ENCODE measurements at regions not wholly inside any gene's neighbourhood (a gene's known extent, or its start where the extent isn't known, plus 50 kb on each side); places are given as distances from the start of the nearest gene placed in this dataset.

DNA sequence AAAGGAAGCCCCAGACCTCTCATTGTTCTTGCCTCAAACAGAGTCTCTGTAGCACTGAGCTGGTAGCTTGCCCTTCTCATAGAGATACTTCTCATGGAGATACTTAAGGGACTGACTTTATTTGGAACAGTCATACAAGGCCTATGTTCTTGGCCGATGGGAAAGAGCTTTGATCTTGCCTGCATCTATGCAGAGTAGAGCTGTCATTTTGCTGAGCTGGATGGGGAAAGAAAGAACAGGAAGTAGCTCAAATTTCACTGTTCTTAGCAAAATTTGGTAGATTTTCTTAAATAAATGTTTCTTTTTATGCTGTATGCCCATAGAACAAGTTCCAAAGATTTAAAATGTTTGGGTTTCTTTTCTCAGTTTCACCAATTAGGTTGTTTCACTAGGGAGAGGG, 119.3 kb upstream of the SEC61G start:
- peak; percentile 59 for DNase-seq
- H2AFZ ChIP-seq (replicated peaks; ENCODE audit: low read length, poor library complexity): peak overlapping the region; percentile 69

More for the DNA sequence above, 119.3 kb upstream of the SEC61G start:
- H3K9ac ChIP-seq (ENCODE audit: low read depth, low read length): no peak overlapping the region
- TF ChIP-seq, protein P1, sequence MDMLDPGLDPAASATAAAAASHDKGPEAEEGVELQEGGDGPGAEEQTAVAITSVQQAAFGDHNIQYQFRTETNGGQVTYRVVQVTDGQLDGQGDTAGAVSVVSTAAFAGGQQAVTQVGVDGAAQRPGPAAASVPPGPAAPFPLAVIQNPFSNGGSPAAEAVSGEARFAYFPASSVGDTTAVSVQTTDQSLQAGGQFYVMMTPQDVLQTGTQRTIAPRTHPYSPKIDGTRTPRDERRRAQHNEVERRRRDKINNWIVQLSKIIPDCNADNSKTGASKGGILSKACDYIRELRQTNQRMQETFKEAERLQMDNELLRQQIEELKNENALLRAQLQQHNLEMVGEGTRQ (IDR thresholded peaks at IDR 0.05; ENCODE audit: low read depth, low read length): no peak
- peak; percentile 55; the same call in 1 of the 2 replicates for TF ChIP-seq MAFK (IDR thresholded peaks at IDR 0.05; ENCODE audit: low read depth, low read length)
- H3K14ac ChIP-seq (replicated peaks; ENCODE audit: low read depth, low read length): peak overlapping the region; percentile 24
- peak overlapping the region; percentile 10; the same call in 1 of the 2 replicates for H3K4ac ChIP-seq (ENCODE audit: low read depth, low read length)
- peak overlapping the region; percentile 20; the same call in 1 of the 2 replicates for H3K23ac ChIP-seq (ENCODE audit: low read depth, low read length)
- WGBS, 2 experiments (ENCODE audit: extremely low coverage in 2 of 2, insufficient read length in 1 of 2): no CpG with 5 or more reads among the region's 1 CpG
- no peak overlapping the region; the same call in 1 of the 2 replicates for H2BK120ac ChIP-seq (ENCODE audit: low read depth, low read length)
- BruUV-seq (replicated peaks): no TSS peak
- no peak overlapping the region for H3K4me3 ChIP-seq (ENCODE audit: insufficient read depth, low read depth, low read length)
- H4K8ac ChIP-seq (ENCODE audit: low read depth in 2 of 2, low read length in 2 of 2): peak overlapping the region in 1 of 2 experiments; percentile 78; a peak in 2 of 4 replicates
- no peaks in the 10 kb centered on the region for H3K9me1 ChIP-seq (ENCODE audit: insufficient read depth, low read length)
- dilution Hi-C loops (cut with HindIII; ENCODE audit: low sequenced_read_pairs, unreplicated experiment) (no loop called here), intact Hi-C loops (cut with micrococcal nuclease) (no loop called here), in situ Hi-C loops (cut with MboI; ENCODE audit: low sequenced_read_pairs) (no loop called here)
- H3K27ac ChIP-seq (ENCODE audit: insufficient read depth, low read length): no peak overlapping the region
- H3K36me3 ChIP-seq (ENCODE audit: control insufficient read depth, insufficient read depth, low read length): no peaks in the 10 kb centered on the region
- CTCF ChIA-PET: interaction anchor here (0.6 to 2.2 kb wide), 2 partner anchors 35 to 377 kb away, joined by 3 to 11 read pairs; no protein-coding TSS in a partner anchor
- H2BK5ac ChIP-seq (ENCODE audit: low read depth, low read length, poor library complexity, severe bottlenecking): no peak overlapping the region
- no peak overlapping the region for H2AK9ac ChIP-seq (replicated peaks; ENCODE audit: low read depth, low read length, poor library complexity)
- H3K4me2 ChIP-seq (ENCODE audit: low read depth, low read length): no peak overlapping the region
- H2AK5ac ChIP-seq (ENCODE audit: low read depth, low read length): peak overlapping the region; percentile 49; the same call in 1 of the 2 replicates
- H3K56ac ChIP-seq (ENCODE audit: extremely low read depth, insufficient read depth, low read length): no peak overlapping the region
- no peak overlapping the region for H2BK20ac ChIP-seq (ENCODE audit: low read depth, low read length)
- no peak overlapping the region; the same call in 1 of the 2 replicates for H3K18ac ChIP-seq (ENCODE audit: low read depth, low read length)
- peak overlapping the region; percentile 9; the same call in 1 of the 3 replicates for H2BK15ac ChIP-seq (ENCODE audit: low read depth, low read length)
- H3K4me1 ChIP-seq (ENCODE audit: control insufficient read depth, insufficient read depth, low read length): peaks cover 1% of the 10 kb centered on the region; the same call in 1 of the 2 replicates
- peak; percentile 27; the same call in 1 of the 2 replicates for ATAC-seq (ENCODE audit: low read depth)
- no peak overlapping the region for H4K91ac ChIP-seq (ENCODE audit: insufficient read depth, low read depth, low read length)
- H3K27me3 ChIP-seq (ENCODE audit: control insufficient read depth, insufficient read depth, low read length): no peaks in the 10 kb centered on the region
- POLR2A ChIA-PET (ENCODE audit: unreplicated experiment): no interaction called here
- H4K20me1 ChIP-seq (ENCODE audit: insufficient read depth, low read length): no peaks in the 10 kb centered on the region
- H3K79me1 ChIP-seq (ENCODE audit: low read depth in 1 of 2, low read length in 2 of 2): no peaks in the 10 kb centered on the region
- peak overlapping the region; percentile 27; the same call in 1 of the 2 replicates for H4K5ac ChIP-seq (ENCODE audit: low read depth, low read length)
- H3K9me3 ChIP-seq (ENCODE audit: control insufficient read depth, insufficient read depth, low read length): no peaks in the 10 kb centered on the region

All from IMR-90 (cell line).